HG03103 (cell line): ENCODE measurements at regions not wholly inside any gene's neighbourhood (a gene's known extent, or its start where the extent isn't known, plus 50 kb on each side); places are given as distances from the start of the nearest gene placed in this dataset.
"Not testable (repeated sequence)": the region's sequence is repeated elsewhere in the genome, so short reads cannot be mapped to it uniquely, and the experiment has no call there.

ENCODE experiments used
- ATAC-seq: cut with Tn5 transposase; IDR thresholded peaks from one replicate; pipeline ENCODE4 v1.9.1; 2021; ENCODE audit warnings: low read depth; ENCODE audit not compliant: unreplicated experiment

GRCh38 chr17:5941258-5941657, 128.9 kb upstream of the WSCD1 start:
- no peak for ATAC-seq

DNA sequence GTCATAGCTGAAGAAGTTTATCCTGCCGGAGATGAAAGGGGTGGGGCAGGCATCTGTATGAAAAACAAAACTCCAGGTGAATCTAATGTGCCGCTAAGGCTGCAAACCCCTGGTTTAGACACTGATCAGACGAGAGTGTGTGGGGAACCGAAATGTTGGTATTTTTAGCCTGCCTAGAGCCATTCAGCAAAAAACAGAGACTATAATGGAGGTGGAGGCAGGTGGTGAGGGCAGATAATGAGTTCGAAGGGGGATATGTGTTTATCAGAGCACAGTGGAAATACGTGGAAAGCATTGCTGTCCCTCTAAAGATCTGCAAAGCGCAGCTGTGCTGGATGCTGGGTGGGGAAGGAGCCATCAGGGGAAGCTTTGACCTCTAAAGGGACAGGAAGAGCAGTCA, 127.5 kb upstream of the WSCD1 start:
- ATAC-seq, result no peak

DNA sequence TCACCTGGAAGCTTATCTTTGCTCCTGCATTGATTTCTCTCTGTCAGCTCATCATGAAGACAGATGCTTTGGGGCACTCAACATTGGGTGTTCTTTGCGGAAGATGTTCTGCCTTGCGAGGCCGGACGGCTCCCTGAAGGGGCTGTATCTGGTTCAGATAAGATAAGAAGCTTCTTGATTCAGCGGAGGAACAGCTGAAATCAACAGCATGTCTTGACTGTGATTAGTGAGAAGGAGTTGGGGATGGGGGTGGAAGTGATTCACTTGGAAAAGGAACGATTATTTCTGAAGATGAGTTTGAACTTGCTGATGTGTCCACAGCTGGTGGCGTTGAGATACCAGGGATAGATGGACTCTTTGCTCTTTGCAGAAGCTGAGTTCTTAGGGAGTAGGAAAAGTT, 126.9 kb upstream of the WSCD1 start:
- ATAC-seq, result no peak

GRCh38 chr17:5943982-5944381, 126.2 kb upstream of the WSCD1 start:
- ATAC-seq, result no peak

- no peak for ATAC-seq
Measured at GRCh38 chr17:5947701-5948180, 122.4 kb upstream of the WSCD1 start.

DNA sequence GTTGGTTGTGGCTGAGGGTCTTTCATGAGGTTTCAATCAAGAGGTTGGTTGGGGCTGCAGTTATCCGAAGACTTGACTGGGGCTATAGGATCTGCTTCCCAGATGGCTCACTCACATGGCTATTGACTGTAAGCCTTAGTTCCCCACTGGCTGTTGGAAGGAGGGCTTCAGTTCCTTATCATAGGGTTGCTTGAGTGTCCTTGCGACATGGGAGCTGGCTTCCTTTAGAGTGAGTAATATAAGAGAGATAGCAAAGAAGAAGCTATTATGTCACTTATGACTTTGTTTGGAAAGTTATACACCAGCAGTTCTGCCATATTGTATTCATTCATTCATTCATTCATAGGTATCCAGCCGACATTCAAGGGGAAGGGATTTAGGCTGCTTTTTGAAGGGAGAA, 121.4 kb upstream of the WSCD1 start:
- no peak for ATAC-seq

DNA sequence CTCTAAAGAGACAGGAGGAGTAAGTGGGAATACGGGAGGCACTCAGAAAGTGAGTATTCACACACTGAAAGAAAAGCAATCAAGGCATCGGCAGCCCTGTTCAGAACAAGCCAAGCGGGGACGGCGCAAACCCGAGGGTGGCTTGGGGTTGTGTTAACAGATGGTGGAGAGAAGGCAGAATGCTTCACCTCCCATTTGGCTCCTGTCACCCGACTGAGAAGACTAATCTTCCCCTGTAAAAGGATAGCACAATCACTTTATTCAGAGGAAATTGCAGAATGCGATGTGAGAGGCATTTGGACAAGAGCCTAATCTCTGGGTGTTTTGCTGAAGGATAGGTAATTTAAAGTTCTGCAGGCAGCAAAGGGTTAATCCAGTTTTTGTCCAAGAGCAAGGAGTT, 119.3 kb upstream of the WSCD1 start:
- ATAC-seq, result no peak

- ATAC-seq, result no peak
Measured at GRCh38 chr17:5951912-5952311, 118.3 kb upstream of the WSCD1 start.

- no peak for ATAC-seq
Measured at GRCh38 chr17:5952518-5952917, 117.7 kb upstream of the WSCD1 start.

DNA sequence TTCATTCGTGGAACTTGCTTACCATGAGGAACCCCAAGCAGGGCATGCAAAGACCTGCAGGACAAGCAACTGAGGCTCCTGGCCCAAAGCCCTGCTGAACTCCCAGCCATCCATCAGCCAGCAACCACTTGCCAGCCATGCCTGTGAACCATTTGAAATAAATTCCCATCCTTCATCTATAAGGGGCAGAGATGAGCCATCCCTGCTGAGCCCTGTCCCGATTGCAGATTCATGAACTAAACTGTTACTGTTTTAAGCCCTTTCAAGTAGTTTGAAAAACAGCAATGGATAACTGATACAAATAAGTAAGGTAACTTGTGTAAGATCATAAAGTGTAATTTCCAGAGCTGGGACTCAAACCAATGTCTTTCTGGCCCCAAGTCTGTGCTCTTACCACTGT, 114.4 kb upstream of the WSCD1 start:
- no peak for ATAC-seq

- no peak for ATAC-seq
Measured at GRCh38 chr17:5958850-5959249, 111.3 kb upstream of the WSCD1 start.

DNA sequence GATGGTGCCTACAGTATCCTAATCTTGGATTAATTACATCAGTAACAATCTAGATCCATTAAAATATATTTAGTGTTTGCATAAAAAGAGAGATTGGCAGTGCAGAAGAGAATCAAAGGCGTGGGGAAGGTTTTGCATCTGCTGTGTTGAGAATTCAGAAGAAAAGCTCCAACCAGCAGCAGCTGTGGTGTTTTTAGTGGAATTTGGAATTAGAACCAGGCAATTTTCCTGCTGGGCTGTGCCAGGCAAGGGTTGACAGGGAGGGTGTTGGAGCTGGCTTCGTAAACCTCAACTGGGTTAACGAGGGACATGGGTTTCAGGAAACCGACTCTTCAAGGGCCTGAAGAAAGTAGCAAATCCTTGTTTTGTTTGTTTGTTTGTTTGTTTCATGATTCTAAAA, 107.8 kb upstream of the WSCD1 start:
- ATAC-seq, result no peak

GRCh38 chr17:5971969-5972368, 98.2 kb upstream of the WSCD1 start:
- no peak for ATAC-seq

- ATAC-seq, result no peak
Measured at GRCh38 chr17:5973410-5973809, 96.8 kb upstream of the WSCD1 start.

- no peak for ATAC-seq
Measured at GRCh38 chr17:5975661-5976060, 94.5 kb upstream of the WSCD1 start.

GRCh38 chr17:5976251-5976650, 93.9 kb upstream of the WSCD1 start:
- ATAC-seq, result no peak

GRCh38 chr17:5978496-5978895, 91.7 kb upstream of the WSCD1 start:
- ATAC-seq, result no peak

DNA sequence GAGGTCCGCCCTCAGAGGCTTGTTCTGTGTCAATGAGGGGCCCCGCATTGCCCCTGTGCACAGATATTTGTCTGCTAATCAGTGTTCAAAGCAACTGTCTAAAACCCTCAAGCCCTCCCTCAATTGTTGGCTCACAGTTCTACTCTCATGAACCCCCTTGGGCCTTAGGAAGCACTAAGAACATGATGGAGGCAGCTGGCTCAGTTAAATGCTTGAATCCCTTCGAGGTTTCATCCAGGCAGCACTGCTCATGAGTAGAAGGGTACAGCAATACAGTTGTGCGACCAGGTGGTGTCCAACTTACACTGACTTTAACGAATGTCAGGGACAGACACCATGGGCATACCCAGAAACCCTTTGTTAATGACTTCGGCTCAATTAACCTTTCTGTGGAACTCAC, 89.2 kb upstream of the WSCD1 start:
- ATAC-seq, result no peak

DNA sequence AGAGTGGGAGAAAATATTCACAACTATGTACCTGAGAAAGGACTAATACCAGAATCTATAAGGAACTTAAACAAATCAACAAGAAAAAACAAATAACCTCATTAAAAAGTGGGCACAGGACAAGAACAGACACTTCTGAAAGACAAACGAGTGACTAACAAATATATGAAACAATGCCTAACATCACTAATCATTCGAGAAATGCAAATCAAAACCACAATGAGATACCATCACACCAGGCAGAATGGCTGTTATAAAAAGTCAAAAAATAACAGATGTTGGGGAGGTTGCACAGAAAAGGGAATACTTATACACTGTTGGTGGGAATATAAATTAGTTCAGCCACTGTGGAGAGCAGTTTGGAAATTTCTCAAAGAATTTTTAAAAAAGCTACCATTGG, 83.5 kb upstream of the WSCD1 start:
- ATAC-seq, result no peak

DNA sequence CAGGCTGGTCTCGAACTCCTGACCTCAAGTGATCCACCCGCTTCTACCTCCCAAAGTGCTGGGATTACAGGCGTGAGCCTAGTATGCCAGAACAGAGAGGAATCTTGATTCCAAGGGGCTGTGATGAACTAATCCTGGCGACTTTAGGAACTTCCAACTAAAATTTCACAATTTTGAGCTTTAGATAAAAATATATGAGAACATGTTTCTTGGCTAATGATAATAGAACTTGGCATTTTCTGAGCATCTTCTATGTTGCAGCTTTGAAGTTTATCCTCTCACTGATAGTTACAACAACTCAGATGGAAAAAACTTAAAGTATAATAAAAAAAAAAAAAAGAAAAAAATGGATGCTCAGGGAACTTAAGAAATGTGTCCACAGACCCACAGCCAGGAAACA, 69.8 kb upstream of the WSCD1 start:
- ATAC-seq, result no peak

GRCh38 chr17:6003221-6003620, 67.0 kb upstream of the WSCD1 start:
- ATAC-seq, result not testable (repeated sequence)

GRCh38 chr17:6005939-6006338, 64.2 kb upstream of the WSCD1 start:
- no peak for ATAC-seq

GRCh38 chr17:6011206-6011605, 59.0 kb upstream of the WSCD1 start:
- ATAC-seq, result no peak
